K562 (cell line): ENCODE measurements at regions not wholly inside any gene's neighbourhood (a gene's known extent, or its start where the extent isn't known, plus 50 kb on each side); places are given as distances from the start of the nearest gene placed in this dataset.

Experiments
- ATAC-seq: fragments of 200-7000 bp; cut with Tn5 transposase; 3 replicates; pipeline ENCODE4 v1.9.1; 2020; ENCODE audit warnings: moderate library complexity
- BruUV-seq: library from RNA; stranded (reverse); fragments of 400-500 nt; replicated peaks from 2 replicates; lab custom pipeline; 2021; lab: Mats Ljungman, UMichigan
- CTCF ChIA-PET: fragments of 300-600 bp; formaldehyde crosslinking; extraction: SDS; loops from one replicate; lab custom pipeline; 2021; ENCODE audit warnings: low intra/inter-chr PET ratio; lab: Yijun Ruan, JAX
- POLR2A ChIA-PET: fragments of 300-600, 350-650 bp; sonication (Branson Sonifier 250); formaldehyde crosslinking; extraction: SDS; loops from one replicate; lab custom pipeline; 2021; ENCODE audit warnings: antibody characterized with exemption, inconsistent platforms; lab: Yijun Ruan, JAX
- DNase-seq, 4 experiments: peaks; one replicate each; pipeline versions ENCODE4 v3.0.0 to v3.0.0-alpha.2; 2011 to 2018; ENCODE audit warnings: low spot score in 3 of 4, mixed read lengths in 3 of 4; ENCODE audit errors: extremely low read depth in 1 of 4
- FAIRE-seq: peaks from 2 replicates; lab custom pipeline; 2011; peaks lifted over from hg19 to GRCh38; lab: Jason Lieb, UNC
- H2AFZ ChIP-seq: 2 replicates; pipeline ENCODE4 v1.6.0; 2011; ENCODE audit warnings: low read depth, low read length, control low read depth, inconsistent platforms
- H3K27ac ChIP-seq: fragments of 200-600 bp; 3 replicates; pipeline ENCODE4 v1.8.0; 2011; ENCODE audit warnings: low read depth, mild to moderate bottlenecking, control low read depth, inconsistent platforms, low read length, moderate library complexity, mixed read lengths; ENCODE audit errors: extremely low read depth
- H3K27me3 ChIP-seq, 2 experiments: fragments of 300-600 bp in 1 of 2; 2 replicates in 1 of 2; 3 replicates in 1 of 2; pipeline versions ENCODE4 v1.6.0 to v1.8.0; 2011; ENCODE audit warnings: inconsistent platforms in 2 of 2, low read length in 2 of 2, mild to moderate bottlenecking in 1 of 2, mixed read lengths in 1 of 2, moderate library complexity in 1 of 2; ENCODE audit not compliant: control insufficient read depth in 2 of 2, insufficient read depth in 2 of 2
- H3K36me3 ChIP-seq: fragments of 300-600 bp; 3 replicates; pipeline ENCODE4 v1.8.0; 2011; ENCODE audit warnings: mild to moderate bottlenecking, low read length, inconsistent platforms; ENCODE audit not compliant: control insufficient read depth, insufficient read depth
- H3K4me1 ChIP-seq, 2 experiments: fragments of 200-600 bp in 1 of 2; replicated peaks in 1 of 2; 2 replicates in 1 of 2; 3 replicates in 1 of 2; pipeline versions ENCODE4 v1.5.1 to v1.8.0; 2011; ENCODE audit warnings: inconsistent platforms in 2 of 2, low read length in 2 of 2, mild to moderate bottlenecking in 1 of 2, mixed read lengths in 1 of 2, moderate library complexity in 1 of 2; ENCODE audit not compliant: control insufficient read depth in 2 of 2, insufficient read depth in 2 of 2
- H3K4me2 ChIP-seq: 2 replicates; pipeline ENCODE4 v1.6.1; 2011; ENCODE audit warnings: low read length, control low read depth, inconsistent platforms, mixed read lengths; ENCODE audit not compliant: insufficient read depth
- H3K4me3 ChIP-seq: fragments of 200-600 bp; sonication (generic), shearing (Covaris generic); 2 replicates; pipeline ENCODE4 v1.5.1; 2016; ENCODE audit warnings: control low read depth, inconsistent platforms
- H3K79me2 ChIP-seq: fragments of 200-600 bp; 3 replicates; pipeline ENCODE4 v1.8.0; 2011; ENCODE audit warnings: low read length, inconsistent platforms; ENCODE audit not compliant: control insufficient read depth, insufficient read depth
- H3K9ac ChIP-seq, 2 experiments: 2 replicates each; pipeline versions ENCODE4 v1.6.0 to v1.6.1; 2011; ENCODE audit warnings: low read depth in 2 of 2, low read length in 2 of 2, control low read depth in 1 of 2, inconsistent platforms in 1 of 2, mild to moderate bottlenecking in 1 of 2, mixed read lengths in 1 of 2; ENCODE audit not compliant: insufficient read depth in 1 of 2
- H3K9me1 ChIP-seq: one replicate; pipeline ENCODE4 v1.6.0; 2011; ENCODE audit warnings: inconsistent platforms, mild to moderate bottlenecking, low read length, moderate library complexity; ENCODE audit not compliant: control insufficient read depth, insufficient read depth
- H3K9me3 ChIP-seq: replicated peaks from 2 replicates; pipeline ENCODE4 v1.5.1; 2011; ENCODE audit warnings: low read depth, low read length, inconsistent platforms; ENCODE audit not compliant: control insufficient read depth, insufficient read depth
- H4K20me1 ChIP-seq: replicated peaks from 2 replicates; pipeline ENCODE4 v1.6.1; 2011; ENCODE audit warnings: low read length, inconsistent platforms, mixed read lengths; ENCODE audit not compliant: control insufficient read depth, insufficient read depth
- ETS2 ChIP-seq: IDR thresholded peaks from 2 replicates; pipeline ENCODE4 v1.6.1; 2016; ENCODE audit warnings: borderline replicate concordance, missing genetic modification characterization, mild to moderate bottlenecking, moderate library complexity, missing compliant biosample characterization; ENCODE audit not compliant: poor library complexity, severe bottlenecking
- FUS ChIP-seq: fragments of 200-400 bp; formaldehyde crosslinking; optimal IDR thresholded peaks from 2 replicates; pipeline ENCODE3; 2017; ENCODE audit warnings: low read depth, low read length
- NR2C2 ChIP-seq, 2 experiments: fragments of 200-800 bp in 1 of 2; sonication (Bioruptor generic) in 1 of 2; sonication (generic) in 1 of 2; formaldehyde crosslinking in 1 of 2; IDR thresholded peaks; 2 replicates each; pipeline versions ENCODE4 v1.6.1 to v1.8.0; 2016 to 2022; ENCODE audit warnings: mild to moderate bottlenecking in 1 of 2, missing compliant biosample characterization in 1 of 2, missing genetic modification characterization in 1 of 2, missing genetic modification reagents in 1 of 2
- PTRF ChIP-seq: fragments of 450-650 bp; IDR thresholded peaks from 2 replicates; pipeline ENCODE4 v1.6.1; 2016; ENCODE audit warnings: mild to moderate bottlenecking, missing genetic modification characterization, missing compliant biosample characterization
- SAP30 ChIP-seq: fragments of 200-600 bp; sonication (generic); IDR thresholded peaks from 2 replicates; pipeline ENCODE4 v1.6.1; 2012; ENCODE audit warnings: borderline replicate concordance, low read depth, mild to moderate bottlenecking, moderate library complexity, low read length, control low read depth, inconsistent platforms; ENCODE audit not compliant: insufficient read depth, poor library complexity, severe bottlenecking
- SMARCA5 ChIP-seq: fragments of 450-650 bp; IDR thresholded peaks from 2 replicates; pipeline ENCODE4 v1.6.1; 2016
- TGIF2 ChIP-seq: sonication (generic); formaldehyde crosslinking; IDR thresholded peaks from 2 replicates; pipeline ENCODE4 v1.8.1; 2022; ENCODE audit warnings: mild to moderate bottlenecking, missing genetic modification reagents, moderate library complexity
- U2AF1 ChIP-seq: fragments of 200-400 bp; formaldehyde crosslinking; optimal IDR thresholded peaks from 2 replicates; pipeline ENCODE3; 2017; ENCODE audit warnings: mild to moderate bottlenecking, low read depth, low read length, moderate library complexity
- ZNF165 ChIP-seq: fragments of 250-450 bp; sonication (Bioruptor Pico); IDR thresholded peaks from 2 replicates; pipeline ENCODE4 v1.4.0; 2020; ENCODE audit warnings: borderline replicate concordance
- ZNF431 ChIP-seq: sonication (generic); formaldehyde crosslinking; IDR thresholded peaks from 2 replicates; pipeline ENCODE4 v1.8.0; 2022; ENCODE audit warnings: mild to moderate bottlenecking, missing genetic modification reagents
- ZNF551 ChIP-seq: fragments of 250-450 bp; sonication (Bioruptor Pico); IDR thresholded peaks from 2 replicates; pipeline ENCODE4 v1.5.0; 2021; ENCODE audit warnings: mild to moderate bottlenecking, moderate library complexity
- ZNF57 ChIP-seq: fragments of 450-650 bp; formaldehyde crosslinking; IDR thresholded peaks from 2 replicates; pipeline ENCODE4 v1.4.0; 2020; ENCODE audit warnings: mild to moderate bottlenecking, moderate library complexity
- ZNF609 ChIP-seq: sonication (generic); formaldehyde crosslinking; IDR thresholded peaks from 2 replicates; pipeline ENCODE4 v1.8.1; 2023; ENCODE audit warnings: missing genetic modification reagents, mild to moderate bottlenecking, borderline replicate concordance
- ZNF695 ChIP-seq: fragments of 450-650 bp; formaldehyde crosslinking; IDR thresholded peaks from 2 replicates; pipeline ENCODE4 v1.4.0; 2020; ENCODE audit warnings: mild to moderate bottlenecking, moderate library complexity
- ZNF764 ChIP-seq: fragments of 250-450 bp; sonication (Bioruptor Pico); IDR thresholded peaks from 2 replicates; pipeline ENCODE4 v1.4.0; 2020; ENCODE audit warnings: low read depth, mild to moderate bottlenecking, moderate library complexity
- WGBS: fragments of 100-300 bp; shearing (Covaris generic); methylation state at CpG from one replicate; pipeline ENCODE4 v1.1.6; 2016; ENCODE audit warnings: low coverage, mixed read lengths; ENCODE audit not compliant: insufficient coverage; ENCODE audit errors: missing lambda C conversion rate; 5-methylcytosine and 5-hydroxymethylcytosine counted together
- in situ Hi-C: fragments of 300-500 bp; cut with MboI; formaldehyde crosslinking; loops from 4 replicates; pipeline ENCODE4 v1.15.0; 2018; ENCODE audit warnings: inconsistent platforms, mixed read lengths
- intact Hi-C: fragments of 100-400 bp; cut with micrococcal nuclease; formaldehyde crosslinking; loops from 2 replicates; pipeline ENCODE4 v1.14.2; 2022
- TF ChIP-seq, protein P1 (sequence below): fragments of 450-650 bp; IDR thresholded peaks from 2 replicates; pipeline ENCODE4 v1.6.1; 2016; ENCODE audit warnings: low read depth, mild to moderate bottlenecking, moderate library complexity

DNA sequence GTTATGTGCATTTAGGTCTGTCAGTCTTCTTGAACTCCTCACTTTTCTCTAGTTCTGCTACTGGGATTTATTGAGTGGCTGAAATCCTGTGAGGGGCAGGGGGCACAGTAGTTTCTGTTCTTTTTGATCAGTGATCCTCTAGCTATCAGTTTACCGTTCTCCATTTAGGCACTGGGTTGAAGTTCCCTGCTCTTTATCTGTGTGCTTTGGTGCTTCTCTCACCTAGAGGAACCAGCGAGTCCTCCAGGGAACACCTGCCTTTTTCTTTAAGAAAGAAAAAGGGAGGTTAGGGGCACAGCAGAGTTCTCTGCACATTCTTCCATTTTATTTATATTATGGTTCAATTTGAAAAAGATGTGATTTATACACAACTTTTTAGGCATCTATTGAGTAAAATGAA, 503.0 kb upstream of the AGA start:
- Histone ChIP-seq H3K4me2 (no peak overlapping the region), H3K9me1 (no peaks in the 10 kb centered on the region), H2AFZ (no peak overlapping the region), H3K27ac (no peak overlapping the region), H4K20me1 (no peaks in the 10 kb centered on the region), H3K79me2 (no peaks in the 10 kb centered on the region), H3K4me1 (no peaks in the 10 kb centered on the region), H3K4me3 (no peak overlapping the region), H3K27me3 (no peaks in the 10 kb centered on the region), H3K9ac (no peak overlapping the region), H3K36me3 (no peaks in the 10 kb centered on the region), H3K9me3 (no peaks in the 10 kb centered on the region)
- FAIRE-seq (no peak), DNase-seq (no peak), ATAC-seq (no peak)
- ChIA-PET CTCF (no interaction called here), POLR2A (no interaction called here)
- TF ChIP-seq ZNF609 (no peak), ETS2 (tag) (no peak), FUS (no peak), TGIF2 (no peak), ZNF57 (no peak), SAP30 (no peak), ZNF551 (CRISPR knock-in tag) (no peak), ZNF695 (no peak), SMARCA5 (no peak), ZNF165 (CRISPR knock-in tag) (no peak), PTRF (no peak), U2AF1 (no peak), ZNF431 (CRISPR knock-in tag) (no peak), NR2C2 (CRISPR knock-in tag; IDR thresholded peaks at IDR 0.05) (no peak), NR2C2 (tag; IDR thresholded peaks at IDR 0.05) (no peak), ZNF764 (no peak)
- TF ChIP-seq, protein P1, sequence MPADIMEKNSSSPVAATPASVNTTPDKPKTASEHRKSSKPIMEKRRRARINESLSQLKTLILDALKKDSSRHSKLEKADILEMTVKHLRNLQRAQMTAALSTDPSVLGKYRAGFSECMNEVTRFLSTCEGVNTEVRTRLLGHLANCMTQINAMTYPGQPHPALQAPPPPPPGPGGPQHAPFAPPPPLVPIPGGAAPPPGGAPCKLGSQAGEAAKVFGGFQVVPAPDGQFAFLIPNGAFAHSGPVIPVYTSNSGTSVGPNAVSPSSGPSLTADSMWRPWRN, result no peak
- no TSS peak for BruUV-seq
- in situ Hi-C loops (no loop called here), intact Hi-C loops (no loop called here)
- 0% methylated on average over 2 of the region's 2 CpGs for WGBS
